Tibial nerve (tissue), 4 donors: ENCODE measurements at regions not wholly inside any gene's neighbourhood (a gene's known extent, or its start where the extent isn't known, plus 50 kb on each side); places are given as distances from the start of the nearest gene placed in this dataset.

Experiments
- CTCF ChIP-seq, 5 experiments: fragments of 200-600 bp in 3 of 5; fragments of 450-650 bp in 2 of 5; sonication (generic) in 3 of 5; IDR thresholded peaks; one replicate each; pipeline ENCODE4 v1.5.1; 2016 to 2019; ENCODE audit warnings: antibody characterized with exemption in 5 of 5, mild to moderate bottlenecking in 3 of 5, moderate library complexity in 2 of 5
- EP300 ChIP-seq, 2 donors: sonication (generic); formaldehyde crosslinking; IDR thresholded peaks; one replicate each; pipeline ENCODE4 v1.6.1; 2017; ENCODE audit warnings: antibody characterized with exemption in 2 of 2, mild to moderate bottlenecking in 1 of 2

- TF ChIP-seq CTCF (IDR thresholded peaks at IDR 0.05), result no peak
- TF ChIP-seq EP300 (IDR thresholded peaks at IDR 0.05), result no peak
These were observed 1163.7 kb downstream of the FAM181B start for GRCh38 chr11:81569999-81570398.
